HG03521 (cell line): ENCODE measurements at regions not wholly inside any gene's neighbourhood (a gene's known extent, or its start where the extent isn't known, plus 50 kb on each side); places are given as distances from the start of the nearest gene placed in this dataset.
"Not testable (repeated sequence)": the region's sequence is repeated elsewhere in the genome, so short reads cannot be mapped to it uniquely, and the experiment has no call there.

Source experiments
- ATAC-seq: cut with Tn5 transposase; IDR thresholded peaks from one replicate; pipeline ENCODE4 v1.9.1; 2021; ENCODE audit warnings: mild to moderate bottlenecking, moderate library complexity; ENCODE audit not compliant: unreplicated experiment

DNA sequence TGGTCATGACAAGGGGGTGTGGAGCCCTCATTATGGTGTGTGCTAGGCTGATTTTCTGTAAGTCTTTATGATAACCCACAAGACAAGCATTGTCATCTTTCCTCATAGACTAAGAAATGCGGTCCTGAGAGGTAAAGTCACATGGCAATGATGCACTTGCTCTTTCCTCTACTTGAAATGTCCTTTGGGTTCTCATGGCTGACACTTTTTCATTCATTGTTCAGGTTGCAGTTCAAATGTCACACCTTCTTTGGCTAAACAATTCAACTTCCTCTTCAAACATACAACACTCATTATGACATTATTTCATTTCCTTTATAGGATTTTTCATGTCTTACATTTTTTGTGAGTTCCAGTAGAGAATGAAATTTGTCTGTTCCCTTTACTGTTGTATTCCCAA lies 323.6 kb upstream of the PRR16 start:
- ATAC-seq, result no peak

DNA sequence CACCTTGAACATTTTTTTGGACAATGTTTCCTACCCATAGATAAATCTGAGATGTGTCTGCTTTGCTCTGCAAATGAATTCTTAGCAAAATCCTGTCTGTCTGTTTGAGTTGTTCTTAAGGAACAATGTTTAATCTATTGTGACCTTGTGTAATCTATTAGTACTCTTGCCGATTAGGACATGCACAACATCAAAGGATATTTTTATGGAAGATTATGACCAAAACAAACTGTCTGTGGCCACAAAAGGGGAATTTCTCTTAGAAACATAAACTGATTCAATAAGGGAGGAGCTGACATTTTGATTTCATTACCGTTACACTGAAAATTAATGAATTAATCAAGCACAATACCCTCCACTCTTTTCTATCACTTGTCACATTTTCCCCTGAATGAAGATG lies 323.0 kb upstream of the PRR16 start:
- ATAC-seq, result no peak

- no peak for ATAC-seq
These were observed 317.3 kb upstream of the PRR16 start for GRCh38 chr5:120146787-120147186.

- not testable (repeated sequence) for ATAC-seq
These were observed 316.2 kb upstream of the PRR16 start for GRCh38 chr5:120147911-120148310.

DNA sequence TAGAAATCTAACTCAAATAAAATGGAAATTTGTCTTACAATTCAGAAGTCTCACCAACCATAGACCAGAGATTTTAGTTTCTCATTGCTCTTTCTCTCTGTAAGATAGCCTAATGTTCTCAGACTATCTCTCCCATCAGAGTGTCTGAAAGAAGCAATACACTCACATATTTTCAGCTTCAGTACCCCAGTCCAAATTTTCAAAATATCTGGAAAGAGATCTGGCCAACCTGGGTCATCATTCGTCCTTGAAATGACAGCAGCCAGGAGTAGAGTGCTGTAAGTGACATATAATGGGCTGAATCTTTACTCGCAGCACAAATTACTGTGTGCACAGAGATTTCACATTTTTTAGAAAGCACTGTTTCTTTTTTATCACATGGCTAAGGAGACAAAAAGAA lies 313.3 kb upstream of the PRR16 start:
- ATAC-seq, result no peak

DNA sequence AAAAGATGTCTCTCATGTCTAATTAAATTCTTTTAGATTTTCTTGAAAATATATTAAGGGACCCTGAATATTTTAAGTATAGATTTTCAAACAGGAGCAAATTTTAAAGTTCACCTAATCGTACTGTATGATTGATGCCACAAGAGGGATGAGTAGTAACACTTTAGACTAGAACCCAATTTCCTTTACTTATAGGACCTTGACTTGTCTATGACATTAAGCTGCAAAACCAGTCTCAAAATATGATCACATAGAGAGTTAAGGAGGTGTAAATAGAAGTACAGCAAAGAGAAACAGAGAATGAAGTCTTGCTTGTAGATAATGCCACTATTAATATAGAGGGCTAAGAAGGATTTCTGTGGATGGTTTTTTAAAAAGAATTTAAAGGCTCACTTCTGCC lies 312.9 kb upstream of the PRR16 start:
- no peak for ATAC-seq

DNA sequence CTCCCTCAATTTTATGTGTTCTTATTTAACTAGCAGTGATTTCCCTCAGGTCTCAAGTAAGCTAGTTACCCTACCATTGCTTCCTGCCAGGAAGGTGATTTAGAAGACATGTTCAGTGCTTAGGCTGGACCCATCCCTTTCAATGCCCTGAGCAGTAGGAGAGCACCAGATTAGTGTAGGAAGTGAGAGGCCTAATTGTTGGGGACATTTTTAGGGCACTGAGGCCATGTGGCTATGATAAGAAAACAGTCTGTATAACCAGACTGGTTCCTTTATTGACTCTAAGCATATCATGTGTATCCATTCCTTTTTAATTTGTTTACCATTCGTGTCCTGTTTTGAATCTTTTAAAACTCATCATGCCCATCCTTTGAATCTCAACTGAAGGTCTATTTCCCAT lies 312.3 kb upstream of the PRR16 start:
- ATAC-seq, result no peak

- no peak for ATAC-seq
These were observed 311.6 kb upstream of the PRR16 start for GRCh38 chr5:120152472-120152871.

GRCh38 chr5:120152931-120153330 lies 311.2 kb upstream of the PRR16 start:
- ATAC-seq, result no peak

- ATAC-seq, result no peak
These were observed 310.5 kb upstream of the PRR16 start for GRCh38 chr5:120153551-120153950.

- ATAC-seq, result no peak
These were observed 308.2 kb upstream of the PRR16 start for GRCh38 chr5:120155873-120156272.

- no peak for ATAC-seq
These were observed 305.9 kb upstream of the PRR16 start for GRCh38 chr5:120158211-120158610.

- ATAC-seq, result no peak
These were observed 304.9 kb upstream of the PRR16 start for GRCh38 chr5:120159155-120159554.

DNA sequence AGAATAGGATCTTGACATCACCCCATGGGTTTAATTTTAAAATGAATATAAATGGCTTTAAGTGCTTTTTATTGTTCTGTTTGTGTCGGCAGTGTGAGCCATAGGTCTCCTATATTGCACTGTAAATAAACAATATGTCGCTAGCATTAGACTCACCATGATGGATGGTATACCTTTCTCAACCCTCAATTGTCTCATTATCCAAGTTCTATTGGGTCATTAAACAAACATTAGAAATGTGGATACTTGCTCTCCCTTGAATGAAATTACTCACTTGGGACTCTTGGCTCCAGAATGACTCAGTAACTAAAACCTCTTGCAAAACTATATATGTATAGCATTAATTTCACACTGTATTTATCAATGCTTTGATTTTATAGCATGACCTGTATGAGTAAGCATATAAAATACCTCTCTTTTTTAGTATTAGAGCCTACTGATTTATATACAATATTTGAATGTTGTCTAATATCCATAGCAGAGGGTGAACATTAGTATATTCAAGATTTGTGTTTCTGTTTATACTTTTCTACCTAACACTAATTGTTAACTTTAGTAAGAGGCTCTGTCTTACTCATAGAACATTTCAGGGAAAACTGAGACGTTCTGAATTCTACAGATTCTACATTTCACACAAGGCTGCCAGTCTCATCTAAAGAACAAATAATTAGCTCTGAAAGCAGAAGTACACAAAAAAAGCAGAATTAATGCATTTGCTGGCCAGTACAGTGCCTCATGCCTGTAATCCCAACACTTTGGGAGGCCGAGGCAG lies 303.8 kb upstream of the PRR16 start:
- ATAC-seq, result no peak

GRCh38 chr5:120162321-120162720 lies 301.8 kb upstream of the PRR16 start:
- no peak for ATAC-seq

DNA sequence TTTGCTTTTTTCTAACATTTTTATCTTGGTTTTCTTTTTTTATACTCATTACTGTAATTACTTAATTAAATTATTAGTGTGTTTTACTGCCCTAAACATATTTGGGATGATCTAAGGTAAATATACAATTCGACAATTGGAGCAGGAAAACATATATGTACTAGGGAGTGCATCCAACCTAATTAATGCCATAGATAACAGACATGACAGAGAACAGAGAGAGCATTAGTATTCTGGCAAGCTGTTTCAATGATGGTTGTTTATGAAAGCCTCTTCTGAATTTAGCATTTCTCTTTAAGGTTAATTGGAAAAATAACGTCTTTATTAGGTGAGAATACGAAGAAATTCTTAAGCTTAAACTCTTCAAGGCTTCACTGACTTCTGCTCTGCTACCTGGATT lies 300.1 kb upstream of the PRR16 start:
- no peak for ATAC-seq

GRCh38 chr5:120164986-120165385 lies 299.1 kb upstream of the PRR16 start:
- ATAC-seq, result no peak

- ATAC-seq, result no peak
These were observed 291.0 kb upstream of the PRR16 start for GRCh38 chr5:120173125-120173524.

GRCh38 chr5:120174089-120174488 lies 290.0 kb upstream of the PRR16 start:
- ATAC-seq, result no peak

DNA sequence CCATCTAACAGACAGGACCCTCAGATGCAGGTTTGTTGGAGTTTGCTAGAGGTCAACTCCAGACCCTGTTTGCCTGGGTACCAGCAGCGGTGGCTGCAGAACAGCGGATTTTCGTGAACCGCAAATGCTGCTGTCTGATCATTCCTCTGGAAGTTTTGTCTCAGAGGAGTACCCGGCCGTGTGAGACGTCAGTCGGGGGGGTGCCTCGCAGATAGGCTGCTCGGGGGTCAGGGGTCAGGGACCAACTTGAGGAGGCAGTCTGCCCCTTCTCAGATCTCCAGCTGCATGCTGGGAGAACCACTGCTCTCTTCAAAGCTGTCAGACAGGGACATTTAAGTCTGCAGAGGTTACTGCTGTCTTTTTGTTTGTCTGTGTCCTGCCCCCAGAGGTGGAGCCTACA lies 282.9 kb upstream of the PRR16 start:
- ATAC-seq, result not testable (repeated sequence)

GRCh38 chr5:120194650-120195049 lies 269.4 kb upstream of the PRR16 start:
- not testable (repeated sequence) for ATAC-seq

GRCh38 chr5:120199559-120199958 lies 264.5 kb upstream of the PRR16 start:
- no peak for ATAC-seq

DNA sequence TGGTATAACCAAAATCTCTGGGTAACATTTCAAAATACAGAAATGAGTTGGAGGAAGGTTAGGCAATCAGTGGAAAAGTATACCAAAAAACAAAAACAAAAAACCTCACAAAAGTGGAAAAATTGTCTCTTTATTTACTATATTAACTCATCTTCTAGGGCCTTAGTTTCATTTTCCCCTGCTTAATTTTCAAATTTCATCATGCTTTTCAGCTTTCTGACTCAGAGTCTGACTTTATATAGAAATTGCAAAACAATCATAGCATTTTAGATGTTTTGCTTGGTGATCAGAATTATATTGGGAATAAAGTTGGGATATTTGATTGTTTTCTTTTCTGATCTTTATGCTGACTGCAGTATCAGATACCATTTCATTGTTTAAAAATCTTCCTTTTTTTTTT lies 257.0 kb upstream of the PRR16 start:
- no peak for ATAC-seq
